ENCODE measurements at regions not wholly inside any gene's neighbourhood (a gene's known extent, or its start where the extent isn't known, plus 50 kb on each side); places are given as distances from the start of the nearest gene placed in this dataset.

DNA sequence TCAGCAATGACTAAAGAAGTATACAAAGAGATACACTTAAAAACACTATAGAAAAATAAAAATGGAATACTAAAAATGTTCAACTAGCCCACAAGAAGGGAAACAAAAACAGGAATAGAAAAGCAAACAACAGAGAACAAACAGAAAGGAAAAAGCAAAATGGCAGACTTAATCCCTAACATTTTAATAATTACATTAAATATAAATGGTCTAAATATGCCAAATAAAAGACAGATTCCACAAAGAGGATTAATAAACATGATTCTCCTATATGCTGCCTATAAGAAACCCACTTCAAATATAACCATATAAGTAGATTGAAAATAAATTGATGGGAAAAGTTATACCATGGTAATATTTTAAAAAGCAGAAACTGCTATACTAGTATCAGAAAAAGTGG, 83.5 kb upstream of the GPR45 start:
- Histone ChIP-seq H3K36me3 (ENCODE audit: insufficient read depth, low read length, poor library complexity, severe bottlenecking) (no peaks in the 10 kb centered on the region), H3K4me3 (ENCODE audit: low read depth, low read length, poor library complexity, severe bottlenecking) (no peak overlapping the region), H3K27me3 (replicated peaks; ENCODE audit: insufficient read depth, low read depth, low read length, poor library complexity) (peaks cover 25% of the 10 kb centered on the region), H3K27ac (ENCODE audit: low read depth, low read length, poor library complexity, severe bottlenecking) (no peak overlapping the region), H3K9me3 (ENCODE audit: low read depth, low read length, poor library complexity, severe bottlenecking) (peaks cover 9% of the 10 kb centered on the region), H3K4me1 (ENCODE audit: insufficient read depth, low read length, poor library complexity, severe bottlenecking) (no peaks in the 10 kb centered on the region)
- TF ChIP-seq, protein P1, sequence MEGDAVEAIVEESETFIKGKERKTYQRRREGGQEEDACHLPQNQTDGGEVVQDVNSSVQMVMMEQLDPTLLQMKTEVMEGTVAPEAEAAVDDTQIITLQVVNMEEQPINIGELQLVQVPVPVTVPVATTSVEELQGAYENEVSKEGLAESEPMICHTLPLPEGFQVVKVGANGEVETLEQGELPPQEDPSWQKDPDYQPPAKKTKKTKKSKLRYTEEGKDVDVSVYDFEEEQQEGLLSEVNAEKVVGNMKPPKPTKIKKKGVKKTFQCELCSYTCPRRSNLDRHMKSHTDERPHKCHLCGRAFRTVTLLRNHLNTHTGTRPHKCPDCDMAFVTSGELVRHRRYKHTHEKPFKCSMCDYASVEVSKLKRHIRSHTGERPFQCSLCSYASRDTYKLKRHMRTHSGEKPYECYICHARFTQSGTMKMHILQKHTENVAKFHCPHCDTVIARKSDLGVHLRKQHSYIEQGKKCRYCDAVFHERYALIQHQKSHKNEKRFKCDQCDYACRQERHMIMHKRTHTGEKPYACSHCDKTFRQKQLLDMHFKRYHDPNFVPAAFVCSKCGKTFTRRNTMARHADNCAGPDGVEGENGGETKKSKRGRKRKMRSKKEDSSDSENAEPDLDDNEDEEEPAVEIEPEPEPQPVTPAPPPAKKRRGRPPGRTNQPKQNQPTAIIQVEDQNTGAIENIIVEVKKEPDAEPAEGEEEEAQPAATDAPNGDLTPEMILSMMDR (conservative IDR thresholded peaks at IDR 0.05; ENCODE audit: low read depth, low read length): no peak
- TF ChIP-seq EZH2 (IDR thresholded peaks at IDR 0.05; ENCODE audit: borderline replicate concordance, low read depth, low read length, poor library complexity, severe bottlenecking): no peak
- no peak for DNase-seq (ENCODE audit: low spot score)
- BruUV-seq (replicated peaks): no TSS peak
- ChIA-PET POLR2A (ENCODE audit: low non-redundant PET) (no interaction called here), CTCF (no interaction called here)
- intact Hi-C loops (cut with micrococcal nuclease; ENCODE audit: unreplicated experiment): no loop called here

DNA sequence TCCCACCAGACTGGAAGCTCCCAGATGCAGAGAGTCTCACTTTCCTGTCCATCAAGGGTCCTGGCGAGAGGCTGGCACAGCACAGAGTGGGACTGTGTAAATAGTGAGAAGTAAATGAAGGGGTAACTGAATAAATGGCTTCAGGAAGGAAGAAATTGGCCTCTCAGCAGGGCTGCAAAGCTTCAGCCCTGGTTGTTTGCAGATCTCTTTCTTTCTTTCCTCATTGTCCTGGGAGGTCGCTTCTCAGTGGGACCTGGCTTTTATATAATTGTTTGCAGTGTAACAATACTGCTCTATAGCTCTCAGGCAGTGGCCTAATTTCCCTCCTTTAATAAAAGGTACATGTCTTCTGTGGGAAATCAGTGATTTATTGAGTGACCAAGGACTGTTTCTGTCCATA, 74.9 kb upstream of the GPR45 start:
- no peak for TF ChIP-seq EZH2 (IDR thresholded peaks at IDR 0.05; ENCODE audit: borderline replicate concordance, low read depth, low read length, poor library complexity, severe bottlenecking)
- peaks cover 8% of the 10 kb centered on the region for H3K27me3 ChIP-seq (replicated peaks; ENCODE audit: insufficient read depth, low read depth, low read length, poor library complexity)
- H3K4me3 ChIP-seq (ENCODE audit: low read depth, low read length, poor library complexity, severe bottlenecking): no peak overlapping the region
- no TSS peak for BruUV-seq (replicated peaks)
- intact Hi-C loops (cut with micrococcal nuclease; ENCODE audit: unreplicated experiment): no loop called here
- DNase-seq (ENCODE audit: low spot score): no peak
- H3K36me3 ChIP-seq (ENCODE audit: insufficient read depth, low read length, poor library complexity, severe bottlenecking): no peaks in the 10 kb centered on the region
- H3K9me3 ChIP-seq (ENCODE audit: low read depth, low read length, poor library complexity, severe bottlenecking): no peaks in the 10 kb centered on the region
- CTCF ChIA-PET: no interaction called here
- no peak overlapping the region for H3K27ac ChIP-seq (ENCODE audit: low read depth, low read length, poor library complexity, severe bottlenecking)
- POLR2A ChIA-PET (ENCODE audit: low non-redundant PET): no interaction called here
- H3K4me1 ChIP-seq (ENCODE audit: insufficient read depth, low read length, poor library complexity, severe bottlenecking): no peaks in the 10 kb centered on the region

- no peaks in the 10 kb centered on the region for H3K4me1 ChIP-seq (ENCODE audit: insufficient read depth, low read length, poor library complexity, severe bottlenecking)
- H3K4me3 ChIP-seq (ENCODE audit: low read depth, low read length, poor library complexity, severe bottlenecking): no peak overlapping the region
- no peaks in the 10 kb centered on the region for H3K9me3 ChIP-seq (ENCODE audit: low read depth, low read length, poor library complexity, severe bottlenecking)
- intact Hi-C loops (cut with micrococcal nuclease; ENCODE audit: unreplicated experiment): no loop called here
- DNase-seq (ENCODE audit: low spot score): no peak
- CTCF ChIA-PET: no interaction called here
- TF ChIP-seq EZH2 (IDR thresholded peaks at IDR 0.05; ENCODE audit: borderline replicate concordance, low read depth, low read length, poor library complexity, severe bottlenecking): no peak
- TF ChIP-seq, protein P1 (conservative IDR thresholded peaks at IDR 0.05; ENCODE audit: low read depth, low read length): no peak
- no TSS peak for BruUV-seq (replicated peaks)
- no peaks in the 10 kb centered on the region for H3K36me3 ChIP-seq (ENCODE audit: insufficient read depth, low read length, poor library complexity, severe bottlenecking)
- POLR2A ChIA-PET (ENCODE audit: low non-redundant PET): no interaction called here
- no peak overlapping the region for H3K27ac ChIP-seq (ENCODE audit: low read depth, low read length, poor library complexity, severe bottlenecking)
- H3K27me3 ChIP-seq (replicated peaks; ENCODE audit: insufficient read depth, low read depth, low read length, poor library complexity): peaks cover 8% of the 10 kb centered on the region
Observed at GRCh38 chr2:105168543-105168942, 73.0 kb upstream of the GPR45 start.

- Histone ChIP-seq H3K4me3 (ENCODE audit: low read depth, low read length, poor library complexity, severe bottlenecking) (no peak overlapping the region), H3K36me3 (ENCODE audit: insufficient read depth, low read length, poor library complexity, severe bottlenecking) (no peaks in the 10 kb centered on the region), H3K27me3 (replicated peaks; ENCODE audit: insufficient read depth, low read depth, low read length, poor library complexity) (peaks cover 29% of the 10 kb centered on the region), H3K27ac (ENCODE audit: low read depth, low read length, poor library complexity, severe bottlenecking) (no peak overlapping the region), H3K9me3 (ENCODE audit: low read depth, low read length, poor library complexity, severe bottlenecking) (no peaks in the 10 kb centered on the region), H3K4me1 (ENCODE audit: insufficient read depth, low read length, poor library complexity, severe bottlenecking) (no peaks in the 10 kb centered on the region)
- BruUV-seq (replicated peaks): no TSS peak
- intact Hi-C loops (cut with micrococcal nuclease; ENCODE audit: unreplicated experiment): no loop called here
- TF ChIP-seq EZH2 (IDR thresholded peaks at IDR 0.05; ENCODE audit: borderline replicate concordance, low read depth, low read length, poor library complexity, severe bottlenecking): no peak
- TF ChIP-seq, protein P1 (conservative IDR thresholded peaks at IDR 0.05; ENCODE audit: low read depth, low read length): no peak
- DNase-seq (ENCODE audit: low spot score): no peak
- POLR2A ChIA-PET (ENCODE audit: low non-redundant PET): no interaction called here
- CTCF ChIA-PET: no interaction called here
Observed at GRCh38 chr2:105175231-105175630, 66.3 kb upstream of the GPR45 start.
